Natural killer cell (primary cell): ENCODE measurements at regions not wholly inside any gene's neighbourhood (a gene's known extent, or its start where the extent isn't known, plus 50 kb on each side); places are given as distances from the start of the nearest gene placed in this dataset.

Experiments
- ATAC-seq, 3 donors: fragments of 150-1000 bp in 2 of 3; fragments of 200-7000 bp in 1 of 3; cut with Tn5 transposase; 1 replicate in 1 of 3; 2 replicates in 2 of 3; pipeline ENCODE4 v1.10.0; 2021; ENCODE audit warnings: mild to moderate bottlenecking in 2 of 3, moderate library complexity in 2 of 3
- DNase-seq, 2 donors: peaks; one replicate each; pipeline versions ENCODE4 v3.0.0 to v3.0.0-alpha.2; 2013 to 2021; ENCODE audit warnings: mixed read lengths in 1 of 2
- H3K27ac ChIP-seq: one replicate; pipeline ENCODE4 v1.5.1; 2013; ENCODE audit warnings: mild to moderate bottlenecking, low read length
- H3K27me3 ChIP-seq: one replicate; pipeline ENCODE4 v1.6.1; 2013; ENCODE audit warnings: low read length; ENCODE audit not compliant: control insufficient read depth, insufficient read depth
- H3K36me3 ChIP-seq: one replicate; pipeline ENCODE4 v1.6.1; 2013; ENCODE audit warnings: low read length; ENCODE audit not compliant: control insufficient read depth, insufficient read depth
- H3K4me1 ChIP-seq: one replicate; pipeline ENCODE4 v1.6.1; 2013; ENCODE audit warnings: low read length; ENCODE audit not compliant: control insufficient read depth, insufficient read depth
- H3K4me3 ChIP-seq: one replicate; pipeline ENCODE4 v1.5.1; 2013; ENCODE audit warnings: low read length
- H3K9me3 ChIP-seq: one replicate; pipeline ENCODE4 v1.6.1; 2013; ENCODE audit warnings: low read length; ENCODE audit not compliant: control insufficient read depth, insufficient read depth
- H3K27ac Mint-ChIP-seq, 2 donors: one replicate each; pipeline ENCODE4 v1.8.0; 2022; ENCODE audit warnings: mild to moderate bottlenecking in 2 of 2, mixed read lengths in 2 of 2, moderate library complexity in 1 of 2
- H3K27me3 Mint-ChIP-seq, 2 donors: one replicate each; pipeline ENCODE4 v1.8.0; 2022; ENCODE audit warnings: low read depth in 2 of 2, mixed read lengths in 2 of 2
- H3K36me3 Mint-ChIP-seq: one replicate; pipeline ENCODE4 v1.8.0; 2022; ENCODE audit warnings: mixed read lengths
- H3K4me1 Mint-ChIP-seq, 2 donors: one replicate each; pipeline ENCODE4 v1.8.0; 2022; ENCODE audit warnings: mixed read lengths in 2 of 2
- H3K4me3 Mint-ChIP-seq: one replicate; pipeline ENCODE4 v1.8.0; 2022; ENCODE audit warnings: mild to moderate bottlenecking, moderate library complexity, mixed read lengths
- H3K9me3 Mint-ChIP-seq, 2 donors: one replicate each; pipeline ENCODE4 v1.8.0; 2022; ENCODE audit warnings: mixed read lengths in 2 of 2
- WGBS: methylation state at CpG from one replicate; pipeline ENCODE4 v1.1.7; 2013; ENCODE audit warnings: missing lambda C conversion rate; ENCODE audit not compliant: insufficient coverage; 5-methylcytosine and 5-hydroxymethylcytosine counted together
- intact Hi-C: fragments of 100-400 bp; cut with micrococcal nuclease; formaldehyde crosslinking; loops from one replicate; pipeline ENCODE4 v1.14.2; 2022
- TF ChIP-seq, protein P1 (sequence below): fragments of 200-600 bp; IDR thresholded peaks from one replicate; pipeline ENCODE4 v1.8.0; 2022; ENCODE audit warnings: antibody characterized with exemption

- H3K27me3 Mint-ChIP-seq = no peaks in the 10 kb centered on the region
- Histone ChIP-seq H3K27me3 (no peaks in the 10 kb centered on the region), H3K27ac (no peak overlapping the region), H3K36me3 (no peaks in the 10 kb centered on the region), H3K4me3 (no peak overlapping the region), H3K9me3 (no peaks in the 10 kb centered on the region), H3K4me1 (no peaks in the 10 kb centered on the region)
- H3K36me3 Mint-ChIP-seq = no peaks in the 10 kb centered on the region
- peaks cover 0 to 8% of the 10 kb centered on the region in 2 donors for H3K4me1 Mint-ChIP-seq
- WGBS = 57% methylated on average over 1 of the region's 2 CpGs
- H3K27ac Mint-ChIP-seq = peak overlapping the region; percentile 27 to 41
- DNase-seq (peak in 1 of 2 donors; percentile 10), ATAC-seq (peak in 2 of 3 donors; percentile 43 to 63)
- H3K9me3 Mint-ChIP-seq = peaks cover 3 to 6% of the 10 kb centered on the region in 2 donors
- TF ChIP-seq, protein P1, sequence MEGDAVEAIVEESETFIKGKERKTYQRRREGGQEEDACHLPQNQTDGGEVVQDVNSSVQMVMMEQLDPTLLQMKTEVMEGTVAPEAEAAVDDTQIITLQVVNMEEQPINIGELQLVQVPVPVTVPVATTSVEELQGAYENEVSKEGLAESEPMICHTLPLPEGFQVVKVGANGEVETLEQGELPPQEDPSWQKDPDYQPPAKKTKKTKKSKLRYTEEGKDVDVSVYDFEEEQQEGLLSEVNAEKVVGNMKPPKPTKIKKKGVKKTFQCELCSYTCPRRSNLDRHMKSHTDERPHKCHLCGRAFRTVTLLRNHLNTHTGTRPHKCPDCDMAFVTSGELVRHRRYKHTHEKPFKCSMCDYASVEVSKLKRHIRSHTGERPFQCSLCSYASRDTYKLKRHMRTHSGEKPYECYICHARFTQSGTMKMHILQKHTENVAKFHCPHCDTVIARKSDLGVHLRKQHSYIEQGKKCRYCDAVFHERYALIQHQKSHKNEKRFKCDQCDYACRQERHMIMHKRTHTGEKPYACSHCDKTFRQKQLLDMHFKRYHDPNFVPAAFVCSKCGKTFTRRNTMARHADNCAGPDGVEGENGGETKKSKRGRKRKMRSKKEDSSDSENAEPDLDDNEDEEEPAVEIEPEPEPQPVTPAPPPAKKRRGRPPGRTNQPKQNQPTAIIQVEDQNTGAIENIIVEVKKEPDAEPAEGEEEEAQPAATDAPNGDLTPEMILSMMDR = no peak
- peak overlapping the region; percentile 1 for H3K4me3 Mint-ChIP-seq
- intact Hi-C loops = no loop called here
Measured at GRCh38 chr3:144294659-144295538, 323.3 kb downstream of the DIPK2A start.

DNA sequence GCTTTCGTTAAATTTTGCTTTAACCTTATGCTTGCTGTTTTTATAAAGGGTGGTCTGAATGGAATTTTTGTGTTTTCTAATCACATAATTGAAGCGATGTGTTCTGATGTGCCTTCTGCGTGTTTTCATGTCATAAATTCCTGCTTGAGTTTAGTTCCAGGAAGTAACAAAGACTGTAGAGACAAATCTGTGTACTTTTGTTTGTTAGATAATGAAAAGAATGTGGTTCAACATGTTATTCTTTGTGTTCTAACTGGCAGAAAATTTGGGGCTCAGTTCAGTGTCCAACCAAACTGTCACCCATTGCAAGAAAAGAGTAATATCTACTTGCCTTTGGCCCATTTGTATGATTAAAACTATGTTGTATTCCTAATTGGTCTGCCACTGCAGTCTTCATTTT lies 324.0 kb downstream of the DIPK2A start:
- Mint-ChIP-seq H3K4me3 (peak overlapping the region; percentile 1), H3K9me3 (peaks cover 5 to 8% of the 10 kb centered on the region in 2 donors), H3K36me3 (no peaks in the 10 kb centered on the region), H3K4me1 (peaks cover 0 to 8% of the 10 kb centered on the region in 2 donors), H3K27ac (peak overlapping the region; percentile 27 to 41), H3K27me3 (no peaks in the 10 kb centered on the region)
- Histone ChIP-seq H3K36me3 (no peaks in the 10 kb centered on the region), H3K4me3 (no peak overlapping the region), H3K27me3 (no peaks in the 10 kb centered on the region), H3K9me3 (no peaks in the 10 kb centered on the region), H3K4me1 (no peaks in the 10 kb centered on the region), H3K27ac (no peak overlapping the region)
- intact Hi-C loops = no loop called here
- 77% methylated on average over 3 of the region's 3 CpGs for WGBS
- TF ChIP-seq, protein P1 = no peak
- DNase-seq (no peak), ATAC-seq (no peak)

DNA sequence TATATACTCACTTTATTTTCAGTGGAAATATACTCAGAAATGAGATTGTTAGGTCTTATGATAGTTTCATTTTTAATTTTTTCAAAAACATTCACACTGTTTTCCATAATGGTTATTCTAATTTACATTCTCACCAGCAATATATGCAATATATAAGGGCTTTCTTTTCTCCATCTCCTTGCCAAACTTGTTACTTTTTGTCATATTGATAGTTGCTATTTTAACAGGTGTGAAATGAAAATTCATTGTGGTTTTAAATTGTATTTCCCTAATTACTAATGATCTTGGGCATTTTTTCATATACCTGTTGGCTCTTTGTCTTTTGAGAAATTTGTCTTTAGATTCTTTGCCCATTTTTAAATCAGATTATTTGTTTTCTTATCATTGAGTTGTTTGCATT lies 325.2 kb downstream of the DIPK2A start:
- Histone ChIP-seq H3K4me1 (no peaks in the 10 kb centered on the region), H3K27me3 (no peaks in the 10 kb centered on the region), H3K36me3 (no peaks in the 10 kb centered on the region), H3K4me3 (no peak overlapping the region), H3K9me3 (no peaks in the 10 kb centered on the region), H3K27ac (no peak overlapping the region)
- TF ChIP-seq, protein P1 = no peak
- H3K27me3 Mint-ChIP-seq = no peaks in the 10 kb centered on the region
- ATAC-seq (no peak), DNase-seq (no peak)
- no peak overlapping the region for H3K27ac Mint-ChIP-seq
- H3K4me3 Mint-ChIP-seq = no peak overlapping the region
- H3K4me1 Mint-ChIP-seq = peaks cover 0 to 8% of the 10 kb centered on the region in 2 donors
- peaks cover 2 to 6% of the 10 kb centered on the region in 2 donors for H3K9me3 Mint-ChIP-seq
- intact Hi-C loops = no loop called here
- no peaks in the 10 kb centered on the region for H3K36me3 Mint-ChIP-seq
